Mesenchymal stem cell (in vitro differentiated cells and primary cell): ENCODE measurements at regions not wholly inside any gene's neighbourhood (a gene's known extent, or its start where the extent isn't known, plus 50 kb on each side); places are given as distances from the start of the nearest gene placed in this dataset.

Experiments
- DNase-seq: peaks from one replicate; pipeline ENCODE4 v3.0.0-alpha.2; 2013
- H2AFZ ChIP-seq: one replicate; pipeline ENCODE4 v1.6.1; 2013; ENCODE audit warnings: low read depth, mild to moderate bottlenecking, control low read depth, inconsistent platforms, low read length, moderate library complexity
- H2AK5ac ChIP-seq: 2 replicates; pipeline ENCODE4 v1.6.1; 2013; ENCODE audit warnings: low read length, moderate library complexity, mild to moderate bottlenecking, inconsistent platforms; ENCODE audit not compliant: severe bottlenecking
- H2BK120ac ChIP-seq: one replicate; pipeline ENCODE4 v1.6.1; 2013; ENCODE audit warnings: low read depth, mild to moderate bottlenecking, inconsistent platforms, low read length, moderate library complexity
- H2BK12ac ChIP-seq, 2 experiments: one replicate each; pipeline ENCODE4 v1.6.1; 2013; ENCODE audit warnings: inconsistent platforms in 2 of 2, low read length in 2 of 2, mild to moderate bottlenecking in 2 of 2, moderate library complexity in 2 of 2, control low read depth in 1 of 2
- H2BK15ac ChIP-seq: one replicate; pipeline ENCODE4 v1.6.1; 2013; ENCODE audit warnings: mild to moderate bottlenecking, low read depth, inconsistent platforms; ENCODE audit not compliant: poor library complexity, severe bottlenecking
- H2BK5ac ChIP-seq: 2 replicates; pipeline ENCODE4 v1.6.1; 2013; ENCODE audit warnings: low read depth, mild to moderate bottlenecking, low read length, control low read depth, inconsistent platforms; ENCODE audit not compliant: poor library complexity, severe bottlenecking
- H3K14ac ChIP-seq, 2 experiments: one replicate each; pipeline ENCODE4 v1.6.1; 2013; ENCODE audit warnings: inconsistent platforms in 2 of 2, low read length in 2 of 2, control low read depth in 1 of 2, mild to moderate bottlenecking in 1 of 2, moderate library complexity in 1 of 2
- H3K18ac ChIP-seq, 2 experiments: one replicate each; pipeline ENCODE4 v1.6.1; 2013; ENCODE audit warnings: inconsistent platforms in 2 of 2, low read length in 2 of 2, control low read depth in 1 of 2, low read depth in 1 of 2, mild to moderate bottlenecking in 1 of 2
- H3K23ac ChIP-seq, 2 experiments: one replicate each; pipeline ENCODE4 v1.6.1; 2013; ENCODE audit warnings: inconsistent platforms in 2 of 2, low read length in 2 of 2, mild to moderate bottlenecking in 2 of 2, moderate library complexity in 2 of 2, control low read depth in 1 of 2
- H3K27ac ChIP-seq: 2 replicates; pipeline ENCODE4 v1.5.1; 2013; ENCODE audit warnings: mild to moderate bottlenecking, moderate library complexity, low read length, control low read depth, inconsistent platforms; ENCODE audit not compliant: poor library complexity, severe bottlenecking
- H3K27me3 ChIP-seq, 2 experiments: 2 replicates each; pipeline versions ENCODE4 v1.6.1 to v1.7.0; 2013; ENCODE audit warnings: low read length in 2 of 2, mild to moderate bottlenecking in 2 of 2, moderate library complexity in 2 of 2, control low read depth in 1 of 2, inconsistent platforms in 1 of 2; ENCODE audit not compliant: control insufficient read depth in 1 of 2, insufficient read depth in 1 of 2
- H3K36me3 ChIP-seq, 2 experiments: 2 replicates each; pipeline versions ENCODE4 v1.6.1 to v1.7.0; 2013; ENCODE audit warnings: low read length in 2 of 2, control low read depth in 1 of 2, inconsistent platforms in 1 of 2, low read depth in 1 of 2, mild to moderate bottlenecking in 1 of 2; ENCODE audit not compliant: insufficient read depth in 2 of 2, control insufficient read depth in 1 of 2
- H3K4ac ChIP-seq, 2 experiments: one replicate each; pipeline ENCODE4 v1.6.1; 2013; ENCODE audit warnings: inconsistent platforms in 2 of 2, low read length in 2 of 2, mild to moderate bottlenecking in 2 of 2, moderate library complexity in 2 of 2, control low read depth in 1 of 2, low read depth in 1 of 2
- H3K4me1 ChIP-seq: 2 replicates; pipeline ENCODE4 v1.6.1; 2013; ENCODE audit warnings: low read depth, low read length, control low read depth; ENCODE audit not compliant: control insufficient read depth, insufficient read depth
- H3K4me2 ChIP-seq: 2 replicates; pipeline ENCODE4 v1.6.1; 2013; ENCODE audit warnings: low read length, mild to moderate bottlenecking, inconsistent platforms; ENCODE audit not compliant: poor library complexity, severe bottlenecking
- H3K4me3 ChIP-seq, 2 experiments: 2 replicates each; pipeline versions ENCODE4 v1.5.1 to v1.7.0; 2013; ENCODE audit warnings: low read length in 2 of 2, mild to moderate bottlenecking in 2 of 2, control low read depth in 1 of 2, low read depth in 1 of 2; ENCODE audit not compliant: insufficient read depth in 1 of 2
- H3K79me1 ChIP-seq: replicated peaks from 2 replicates; pipeline ENCODE4 v1.6.1; 2013; ENCODE audit warnings: mild to moderate bottlenecking, control low read depth, low read length, inconsistent platforms; ENCODE audit not compliant: poor library complexity, severe bottlenecking
- H3K9ac ChIP-seq: 2 replicates; pipeline ENCODE4 v1.7.0; 2013; ENCODE audit warnings: mild to moderate bottlenecking, low read length, moderate library complexity
- H3K9me3 ChIP-seq: 2 replicates; pipeline ENCODE4 v1.7.0; 2013; ENCODE audit warnings: mild to moderate bottlenecking, low read length; ENCODE audit not compliant: control insufficient read depth
- H4K8ac ChIP-seq: one replicate; pipeline ENCODE4 v1.6.1; 2013; ENCODE audit warnings: inconsistent platforms, mild to moderate bottlenecking, low read length, moderate library complexity
- H4K91ac ChIP-seq: one replicate; pipeline ENCODE4 v1.6.1; 2013; ENCODE audit warnings: mild to moderate bottlenecking, low read length, inconsistent platforms
- WGBS: methylation state at CpG from one replicate; pipeline ENCODE4 v1.1.7; 2013; ENCODE audit warnings: mixed read lengths; 5-methylcytosine and 5-hydroxymethylcytosine counted together

DNA sequence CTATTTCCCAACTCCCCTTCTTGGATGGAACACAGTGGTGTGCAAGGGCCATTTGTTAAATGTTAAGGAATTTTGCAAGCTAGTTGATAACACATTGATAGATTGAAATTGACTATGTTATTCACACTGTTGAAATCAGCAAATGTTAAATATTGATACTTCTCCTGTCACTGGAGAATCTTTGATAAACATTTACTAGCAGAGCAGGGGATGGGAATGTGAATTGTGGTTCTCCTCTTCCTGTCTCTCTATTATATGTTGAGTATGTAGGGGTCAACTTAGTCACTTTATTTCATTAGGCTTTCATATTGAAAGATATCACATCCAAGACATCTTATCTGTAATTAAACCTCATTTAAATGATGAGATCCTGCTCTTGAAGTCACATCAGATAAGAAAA is 533.9 kb downstream of the TLR4 start:
- no peak overlapping the region for H3K4me3 ChIP-seq
- no peak overlapping the region for H2BK5ac ChIP-seq
- H3K79me1 ChIP-seq: no peaks in the 10 kb centered on the region
- H3K14ac ChIP-seq: no peak overlapping the region
- H2BK12ac ChIP-seq: no peak overlapping the region
- H3K18ac ChIP-seq: no peak overlapping the region
- no peak overlapping the region for H3K27ac ChIP-seq
- no peak for DNase-seq
- no peak overlapping the region for H3K4ac ChIP-seq
- H3K4me1 ChIP-seq: no peaks in the 10 kb centered on the region
- H2BK15ac ChIP-seq: no peak overlapping the region
- no peak overlapping the region for H2AFZ ChIP-seq
- H3K36me3 ChIP-seq: no peaks in the 10 kb centered on the region
- no peak overlapping the region for H2BK120ac ChIP-seq
- peaks cover 39% of the 10 kb centered on the region for H3K9me3 ChIP-seq
- H4K8ac ChIP-seq: no peak overlapping the region
- no peak overlapping the region for H3K23ac ChIP-seq
- no peaks in the 10 kb centered on the region for H3K27me3 ChIP-seq
- no peak overlapping the region for H2AK5ac ChIP-seq
- H3K4me2 ChIP-seq: no peak overlapping the region
- no peak overlapping the region for H4K91ac ChIP-seq
- no peak overlapping the region for H3K9ac ChIP-seq

DNA sequence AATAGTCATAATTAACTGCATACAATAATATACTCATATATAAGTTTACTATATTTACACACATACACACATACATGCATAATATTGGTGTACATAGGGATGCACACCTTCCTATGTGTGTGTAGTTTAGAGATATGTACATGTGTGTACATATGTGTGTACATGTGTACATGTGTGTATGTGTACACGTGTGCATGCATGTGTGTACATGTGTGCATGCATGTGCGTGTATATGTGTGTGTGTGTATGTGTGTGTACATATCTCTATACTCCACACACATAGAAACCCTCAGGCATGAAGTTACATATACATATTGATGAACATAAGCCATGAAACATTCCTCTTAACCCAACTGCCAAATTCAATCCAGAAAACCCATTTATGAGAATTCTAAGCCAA is 547.8 kb downstream of the TLR4 start:
- no peak overlapping the region for H4K91ac ChIP-seq

DNA sequence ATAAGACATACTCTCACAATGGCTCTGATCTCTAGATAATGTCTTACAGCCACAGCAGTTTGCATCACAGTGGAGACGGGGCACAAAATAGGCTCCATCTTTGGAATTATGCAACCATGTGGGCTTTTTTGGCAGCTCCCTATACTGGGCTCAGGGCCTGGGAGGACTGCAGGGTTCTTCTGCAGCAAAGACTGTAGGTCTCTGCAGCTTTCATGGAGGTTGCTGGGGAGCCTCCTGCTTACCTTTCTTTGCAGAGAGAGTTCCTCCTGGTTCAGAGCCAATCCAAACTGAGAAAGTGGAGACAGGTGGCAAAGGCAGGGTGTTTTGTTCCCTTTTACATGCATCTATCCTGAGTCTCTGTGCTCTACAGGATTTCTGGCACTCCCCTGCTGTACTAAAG is 558.0 kb downstream of the TLR4 start:
- Histone ChIP-seq H3K18ac (no peak overlapping the region), H3K36me3 (no peaks in the 10 kb centered on the region), H3K79me1 (no peaks in the 10 kb centered on the region), H3K4me1 (no peaks in the 10 kb centered on the region), H2AK5ac (no peak overlapping the region), H3K27ac (no peak overlapping the region), H3K14ac (no peak overlapping the region), H4K8ac (no peak overlapping the region), H3K27me3 (no peaks in the 10 kb centered on the region), H2BK12ac (no peak overlapping the region), H3K4ac (no peak overlapping the region), H3K23ac (no peak overlapping the region), H2BK15ac (no peak overlapping the region), H3K9ac (no peak overlapping the region), H2AFZ (no peak overlapping the region), H3K9me3 (peaks cover 10% of the 10 kb centered on the region), H4K91ac (no peak overlapping the region), H2BK120ac (no peak overlapping the region), H2BK5ac (no peak overlapping the region), H3K4me2 (no peak overlapping the region), H3K4me3 (no peak overlapping the region)
- no peak for DNase-seq
- 65% methylated on average over 1 of the region's 1 CpG for WGBS

More for the DNA sequence above, 547.8 kb downstream of the TLR4 start:
- Histone ChIP-seq H3K18ac (no peak overlapping the region), H3K4me1 (no peaks in the 10 kb centered on the region), H3K4me3 (no peak overlapping the region), H3K9ac (no peak overlapping the region), H2AFZ (no peak overlapping the region), H4K8ac (no peak overlapping the region), H3K14ac (no peak overlapping the region), H2BK120ac (no peak overlapping the region), H3K4me2 (no peak overlapping the region), H3K9me3 (peaks cover 23% of the 10 kb centered on the region), H2BK15ac (no peak overlapping the region), H3K23ac (no peak overlapping the region), H3K4ac (no peak overlapping the region), H2BK5ac (no peak overlapping the region), H3K79me1 (no peaks in the 10 kb centered on the region), H3K36me3 (no peaks in the 10 kb centered on the region), H2AK5ac (no peak overlapping the region), H3K27me3 (no peaks in the 10 kb centered on the region), H3K27ac (no peak overlapping the region), H2BK12ac (no peak overlapping the region)
- WGBS: no CpG with 5 or more reads among the region's 2 CpGs
- DNase-seq: no peak

DNA sequence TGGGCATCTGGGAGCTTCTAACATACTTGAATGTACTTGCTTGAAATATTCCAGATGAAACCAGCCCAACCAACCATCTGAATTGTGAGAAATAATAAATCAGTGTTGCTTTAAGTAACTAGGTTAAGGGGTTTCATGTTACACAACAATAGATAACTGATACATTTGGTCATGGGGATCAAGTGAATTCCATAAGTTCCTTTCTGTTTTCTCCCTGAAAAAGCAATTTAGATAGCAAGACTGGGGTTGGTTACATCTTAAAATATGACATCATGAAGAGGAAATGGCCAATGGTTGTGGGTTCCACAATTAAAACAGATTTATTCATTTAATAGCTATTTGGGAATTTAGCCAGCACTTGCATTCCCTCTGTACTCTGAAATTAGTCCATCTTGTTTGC is 559.7 kb downstream of the TLR4 start:
- H4K8ac ChIP-seq: no peak overlapping the region
- no peak overlapping the region for H2BK15ac ChIP-seq
- no peak for DNase-seq
- no peak overlapping the region for H2BK120ac ChIP-seq
- no peaks in the 10 kb centered on the region for H3K79me1 ChIP-seq
- no peak overlapping the region for H3K9ac ChIP-seq
- H3K4me1 ChIP-seq: no peaks in the 10 kb centered on the region
- no peak overlapping the region for H2AK5ac ChIP-seq
- H3K23ac ChIP-seq: no peak overlapping the region
- H3K9me3 ChIP-seq: peaks cover 4% of the 10 kb centered on the region
- no peak overlapping the region for H2BK5ac ChIP-seq
- H3K14ac ChIP-seq: no peak overlapping the region
- no peak overlapping the region for H4K91ac ChIP-seq
- H3K36me3 ChIP-seq: no peaks in the 10 kb centered on the region
- no peak overlapping the region for H3K4me3 ChIP-seq
- H2BK12ac ChIP-seq: no peak overlapping the region
- no peak overlapping the region for H3K4ac ChIP-seq
- no peak overlapping the region for H3K4me2 ChIP-seq
- H2AFZ ChIP-seq: no peak overlapping the region
- no peak overlapping the region for H3K27ac ChIP-seq
- H3K18ac ChIP-seq: no peak overlapping the region
- H3K27me3 ChIP-seq: no peaks in the 10 kb centered on the region
